Mucosa of gallbladder (tissue), 1 donor: ENCODE measurements at regions not wholly inside any gene's neighbourhood (a gene's known extent, or its start where the extent isn't known, plus 50 kb on each side); places are given as distances from the start of the nearest gene placed in this dataset.

ENCODE experiments used
- DNase-seq: peaks from one replicate; pipeline ENCODE4 v3.0.0-alpha.2; 2020; ENCODE audit warnings: low spot score
- donor health status: DM: no; HTN: no; CAD: no.

DNA sequence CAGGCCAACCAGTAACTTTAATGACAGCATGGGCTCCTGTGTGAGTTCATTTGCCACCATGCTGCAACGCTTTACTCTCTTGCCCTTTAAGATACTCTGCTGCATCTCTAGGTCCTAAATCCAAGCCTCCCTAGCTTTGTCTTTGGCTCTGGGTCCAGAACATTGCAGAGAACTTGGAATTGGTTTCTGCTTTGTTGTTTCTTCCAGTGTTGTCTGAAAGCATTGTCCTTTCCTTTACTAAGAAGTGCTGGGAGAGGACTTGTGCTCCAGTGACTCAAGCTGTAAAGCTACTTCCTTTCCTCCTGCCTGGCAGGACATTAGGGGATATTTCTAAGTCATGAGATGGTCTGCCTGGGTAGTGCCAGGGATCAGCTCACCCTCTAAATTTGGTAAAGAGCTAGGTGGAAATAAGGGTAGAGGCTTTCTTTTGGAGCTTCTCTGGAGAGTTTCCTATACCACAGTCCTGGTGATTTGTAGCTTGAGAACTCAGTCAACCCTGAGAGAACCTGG is 202.5 kb upstream of the CADM1 start:
- DNase-seq: no peak

DNA sequence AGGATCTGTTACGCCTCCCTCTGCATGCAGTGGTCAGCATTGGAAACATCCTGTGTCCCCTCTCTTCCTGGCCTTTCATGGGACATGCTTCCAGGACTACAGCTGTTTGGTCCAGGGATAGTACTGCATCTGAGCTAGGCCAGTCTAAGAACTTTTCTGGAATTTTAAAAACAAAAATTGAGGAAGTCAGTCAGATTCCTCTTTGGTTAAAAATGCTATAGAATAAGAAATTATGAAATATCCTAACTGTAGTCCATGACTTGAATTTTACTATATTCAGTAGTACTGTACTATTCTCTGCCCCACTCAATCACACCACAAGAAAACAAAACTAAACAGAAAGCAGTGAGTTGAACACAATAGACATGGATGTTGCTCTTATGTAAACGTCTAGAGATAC is 201.0 kb upstream of the CADM1 start:
- DNase-seq: no peak

DNA sequence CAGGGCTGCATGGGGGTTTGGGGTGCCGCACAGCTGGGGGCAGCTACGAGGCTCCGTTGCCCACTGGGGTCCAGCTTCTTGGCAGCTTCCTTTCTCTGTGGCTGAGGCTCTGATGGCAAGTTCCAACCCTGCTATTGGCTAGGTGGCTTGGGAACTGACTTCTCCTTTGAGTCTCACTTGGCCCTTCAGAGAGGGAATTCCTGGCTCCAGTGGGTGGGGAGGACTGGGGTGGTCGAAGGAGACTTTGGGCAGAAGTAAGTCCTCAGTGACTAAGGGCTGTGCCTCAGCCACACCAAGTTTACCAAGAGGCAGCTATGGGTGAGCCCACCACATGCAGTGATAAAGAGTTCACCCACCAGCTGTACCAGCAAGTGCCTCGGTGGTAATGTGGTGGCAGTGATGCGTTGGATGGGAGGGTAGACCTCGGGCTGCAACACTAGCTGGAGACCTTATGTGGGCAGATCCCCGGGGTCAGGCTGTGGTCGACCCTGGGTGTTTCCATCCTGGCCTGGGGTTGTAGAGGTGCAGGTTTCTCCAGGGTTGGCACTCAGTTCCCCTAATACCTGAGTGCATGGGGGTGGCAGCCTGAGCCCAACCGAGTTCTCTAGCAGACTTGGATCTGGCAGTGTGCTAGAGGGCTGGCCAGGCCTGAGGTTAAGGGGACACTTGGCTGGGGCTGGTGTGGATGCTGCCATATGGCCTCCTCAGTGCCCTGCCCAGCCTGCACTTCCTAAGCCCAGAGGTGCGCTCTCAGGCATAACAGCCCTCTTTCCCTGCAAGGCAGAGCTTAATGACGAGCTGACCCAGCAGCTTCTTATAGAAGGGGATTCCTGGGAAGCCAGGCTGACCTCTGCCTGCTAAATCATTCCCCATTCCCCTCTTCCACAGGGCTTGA is 197.0 kb upstream of the CADM1 start:
- DNase-seq: no peak

GRCh38 chr11:115700496-115700895 is 196.3 kb upstream of the CADM1 start:
- no peak for DNase-seq

- peak; percentile 34 for DNase-seq
These were observed 195.5 kb upstream of the CADM1 start for GRCh38 chr11:115699733-115700132.

- DNase-seq: no peak
These were observed 195.1 kb upstream of the CADM1 start for GRCh38 chr11:115699326-115699725.

DNA sequence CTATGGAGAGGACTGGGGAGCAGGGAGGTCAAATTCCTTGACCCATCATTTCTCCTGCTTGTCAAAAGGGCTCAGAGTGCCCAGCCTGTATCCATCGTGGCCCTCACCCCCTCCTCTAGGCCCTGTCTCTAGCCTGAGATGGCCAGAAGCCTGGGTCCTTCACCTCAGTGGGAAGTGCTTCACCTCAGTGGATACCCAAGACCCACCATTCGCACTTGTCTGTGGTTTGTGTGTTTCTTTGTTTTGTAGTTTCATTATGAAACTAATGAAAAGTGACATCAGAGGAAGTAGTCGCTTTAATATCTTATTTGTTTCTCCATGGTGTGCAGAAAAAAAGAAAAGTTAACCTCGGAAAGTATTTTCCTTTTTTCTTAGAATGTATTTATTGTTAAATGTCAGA is 194.0 kb upstream of the CADM1 start:
- no peak for DNase-seq

- no peak for DNase-seq
These were observed 192.3 kb upstream of the CADM1 start for GRCh38 chr11:115696563-115696962.

DNA sequence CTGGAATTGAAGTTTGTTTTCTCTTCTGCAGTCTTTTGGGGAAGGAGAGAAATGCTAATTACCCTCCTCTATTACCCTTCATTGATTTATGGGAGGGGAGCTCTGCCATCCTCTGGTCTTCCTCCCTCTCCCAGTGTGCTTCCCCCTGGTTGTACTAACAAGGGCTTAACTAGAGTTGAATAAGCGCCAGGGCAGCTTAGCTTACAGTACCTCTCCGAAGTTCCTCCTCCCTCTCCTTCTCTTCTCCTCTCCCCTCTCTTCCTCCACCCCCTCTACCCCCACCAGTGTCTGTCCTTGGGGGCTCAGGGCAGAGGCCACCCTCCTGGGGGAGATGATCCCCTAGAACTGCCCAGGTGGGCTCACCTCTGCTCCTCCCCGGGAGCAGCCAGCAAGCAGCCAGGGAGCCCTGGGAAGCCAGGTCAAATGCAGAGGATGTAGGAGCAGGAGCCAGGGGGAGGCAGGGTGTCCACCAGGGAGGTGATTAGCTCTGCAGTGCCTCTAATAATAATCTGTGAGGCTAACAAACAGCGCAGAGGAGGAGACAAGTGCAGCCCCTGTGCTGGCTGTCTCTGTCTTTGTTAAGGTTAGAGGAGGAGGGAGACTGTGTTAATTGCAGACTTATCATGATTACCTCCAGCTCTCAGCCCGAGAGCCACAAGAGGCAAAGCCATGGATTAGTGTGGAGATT is 191.6 kb upstream of the CADM1 start:
- no peak for DNase-seq

GRCh38 chr11:115693002-115693401 is 188.8 kb upstream of the CADM1 start:
- no peak for DNase-seq

DNA sequence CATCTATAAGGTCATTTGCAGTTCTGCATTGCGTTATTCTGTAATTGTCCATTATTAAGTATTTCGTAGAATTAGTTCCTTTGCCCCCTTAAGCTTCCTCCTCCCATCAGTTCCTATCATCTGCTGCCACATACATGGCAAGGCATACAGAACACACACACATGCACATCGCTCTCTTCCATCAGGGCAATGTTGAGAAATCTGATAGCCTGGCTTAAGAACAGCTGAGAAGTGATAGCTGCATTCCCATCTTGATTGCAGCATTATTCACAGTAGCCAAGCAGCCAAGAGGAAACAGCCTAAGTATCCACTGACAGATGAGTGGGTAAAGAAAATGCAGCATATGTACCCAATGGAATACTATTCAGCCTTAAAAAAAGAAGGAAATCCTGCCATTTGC is 186.8 kb upstream of the CADM1 start:
- no peak for DNase-seq

GRCh38 chr11:115687934-115688333 is 183.7 kb upstream of the CADM1 start:
- no peak for DNase-seq

GRCh38 chr11:115684699-115685098 is 180.5 kb upstream of the CADM1 start:
- no peak for DNase-seq

DNA sequence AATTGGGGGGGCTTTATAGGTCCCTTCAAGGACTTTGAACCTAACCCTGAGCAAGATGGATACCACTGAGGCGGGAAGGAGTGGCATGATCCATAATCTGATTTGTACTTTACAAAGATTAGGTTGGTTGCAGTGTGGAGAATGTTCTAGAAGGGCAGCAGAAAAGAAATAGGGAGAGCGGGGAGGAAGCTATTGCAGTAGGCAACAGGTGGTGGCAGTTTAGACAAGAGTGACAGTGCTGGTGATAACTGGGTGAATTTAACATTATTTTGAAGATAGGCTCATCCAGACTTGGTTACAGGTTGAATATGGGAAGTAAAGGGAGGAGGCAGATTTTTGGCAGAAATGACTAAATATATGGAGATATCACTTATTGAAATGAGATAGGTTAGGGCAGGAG is 179.9 kb upstream of the CADM1 start:
- no peak for DNase-seq

- no peak for DNase-seq
These were observed 178.7 kb upstream of the CADM1 start for GRCh38 chr11:115682888-115683287.

GRCh38 chr11:115682101-115682500 is 177.9 kb upstream of the CADM1 start:
- DNase-seq: no peak

GRCh38 chr11:115679945-115680344 is 175.7 kb upstream of the CADM1 start:
- DNase-seq: no peak

- no peak for DNase-seq
These were observed 174.7 kb upstream of the CADM1 start for GRCh38 chr11:115678942-115679341.

DNA sequence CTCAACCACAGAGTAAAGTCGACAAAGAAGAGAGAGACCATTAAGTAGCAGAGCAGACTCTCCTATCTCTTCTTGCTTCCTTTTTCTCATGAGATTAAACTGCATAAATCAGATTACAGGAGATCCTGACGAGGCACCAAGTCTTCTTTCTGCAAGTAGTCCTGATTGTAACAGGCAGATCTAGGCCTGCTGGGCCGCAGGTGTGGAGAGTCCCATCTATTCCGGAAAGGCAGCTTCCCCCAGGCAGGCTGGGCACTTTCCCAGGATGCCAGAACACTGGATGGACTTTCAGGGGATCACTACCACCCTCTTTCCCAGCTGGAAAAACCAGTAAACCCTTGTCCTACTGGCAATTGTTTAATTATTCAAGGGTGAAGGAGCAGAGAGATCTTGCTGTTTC is 173.0 kb upstream of the CADM1 start:
- DNase-seq: no peak

- DNase-seq: no peak
These were observed 172.6 kb upstream of the CADM1 start for GRCh38 chr11:115676768-115677167.

DNA sequence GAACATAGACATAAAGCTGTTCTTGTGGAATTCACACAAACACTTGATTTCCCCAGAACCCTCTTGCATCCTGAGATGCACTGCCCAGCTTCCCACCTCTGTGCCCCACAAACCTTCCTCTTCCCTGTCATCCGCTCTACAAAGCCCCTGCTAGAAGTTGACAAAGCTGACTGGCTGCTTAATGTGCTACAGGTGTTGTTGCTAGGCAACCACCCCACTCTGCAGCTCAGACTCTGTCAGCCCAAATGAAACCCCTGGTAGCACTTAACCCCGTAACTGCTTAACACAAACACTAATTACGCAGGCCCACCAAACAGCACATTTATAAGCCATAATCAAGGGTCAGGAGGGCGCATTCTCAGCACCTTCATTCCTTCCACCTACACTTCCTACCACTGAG is 172.0 kb upstream of the CADM1 start:
- no peak for DNase-seq

DNA sequence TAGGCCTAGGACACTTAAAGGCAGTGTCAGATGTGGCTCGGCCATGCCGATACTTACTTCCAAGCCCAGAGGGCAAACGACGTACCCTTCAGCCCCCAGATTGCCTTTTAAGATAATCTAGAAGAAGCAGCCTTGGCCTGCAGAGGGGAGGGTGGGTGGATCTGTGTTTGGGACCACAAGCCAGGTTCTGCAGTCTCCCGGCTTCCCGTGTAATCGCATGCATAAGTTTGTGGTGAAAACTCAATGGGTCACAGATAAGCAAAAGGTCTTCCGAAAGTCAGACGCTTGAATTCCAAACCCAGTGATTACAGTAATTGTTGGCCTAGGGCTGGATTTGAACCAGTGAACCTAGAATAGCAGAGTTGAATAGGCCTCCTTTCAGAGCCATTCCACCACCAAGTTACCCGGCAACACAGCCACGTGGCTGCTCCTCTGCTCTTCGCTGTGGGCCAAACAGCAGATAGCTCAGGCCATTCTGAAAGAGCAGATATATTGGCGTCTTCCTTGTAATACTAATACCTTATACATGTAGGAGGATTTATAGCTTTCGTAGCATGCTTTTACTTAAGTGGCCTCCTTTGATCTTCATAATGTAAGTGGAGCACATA is 170.8 kb upstream of the CADM1 start:
- DNase-seq: no peak
